ENCODE measurements at regions not wholly inside any gene's neighbourhood (a gene's known extent, or its start where the extent isn't known, plus 50 kb on each side); places are given as distances from the start of the nearest gene placed in this dataset.

- Mint-ChIP-seq H3K4me1 (no peaks in the 10 kb centered on the region), H3K36me3 (ENCODE audit: low read depth) (no peaks in the 10 kb centered on the region), H3K27ac (no peak overlapping the region), H3K4me3 (no peak overlapping the region), H3K27me3 (no peaks in the 10 kb centered on the region)
- H3K9me3 ChIP-seq (ENCODE audit: control insufficient read depth, low read length, poor library complexity, severe bottlenecking): no peaks in the 10 kb centered on the region
- ATAC-seq (no peak), DNase-seq (no peak)
Measured at GRCh38 chr5:28450997-28451396, 1412.6 kb upstream of the CDH9 start.

- no peaks in the 10 kb centered on the region for H3K27me3 Mint-ChIP-seq
- no peaks in the 10 kb centered on the region for H3K9me3 ChIP-seq (ENCODE audit: control insufficient read depth, low read length, poor library complexity, severe bottlenecking)
- ATAC-seq (no peak), DNase-seq (no peak)
- no peaks in the 10 kb centered on the region for H3K4me1 Mint-ChIP-seq
- no peak overlapping the region for H3K27ac Mint-ChIP-seq
- no peaks in the 10 kb centered on the region for H3K36me3 Mint-ChIP-seq (ENCODE audit: low read depth)
- H3K4me3 Mint-ChIP-seq: no peak overlapping the region
Measured at GRCh38 chr5:28448791-28449190, 1410.4 kb upstream of the CDH9 start.

- Mint-ChIP-seq H3K4me3 (no peak overlapping the region), H3K36me3 (ENCODE audit: low read depth) (no peaks in the 10 kb centered on the region), H3K4me1 (no peaks in the 10 kb centered on the region), H3K27ac (no peak overlapping the region), H3K27me3 (no peaks in the 10 kb centered on the region)
- no peaks in the 10 kb centered on the region for H3K9me3 ChIP-seq (ENCODE audit: control insufficient read depth, low read length, poor library complexity, severe bottlenecking)
- no peak for DNase-seq
- no peak for ATAC-seq
Measured at GRCh38 chr5:28430565-28431178, 1392.3 kb upstream of the CDH9 start.

GRCh38 chr5:28421141-28421540 is 1382.8 kb upstream of the CDH9 start:
- no peak for DNase-seq
- Mint-ChIP-seq H3K4me1 (no peaks in the 10 kb centered on the region), H3K27me3 (no peaks in the 10 kb centered on the region), H3K36me3 (ENCODE audit: low read depth) (no peaks in the 10 kb centered on the region), H3K4me3 (no peak overlapping the region), H3K27ac (no peak overlapping the region)
- H3K9me3 ChIP-seq (ENCODE audit: control insufficient read depth, low read length, poor library complexity, severe bottlenecking): no peaks in the 10 kb centered on the region
- ATAC-seq: no peak

- Mint-ChIP-seq H3K36me3 (ENCODE audit: low read depth) (no peaks in the 10 kb centered on the region), H3K27me3 (no peaks in the 10 kb centered on the region), H3K27ac (no peak overlapping the region), H3K4me1 (no peaks in the 10 kb centered on the region), H3K4me3 (no peak overlapping the region)
- DNase-seq (no peak), ATAC-seq (no peak)
- H3K9me3 ChIP-seq (ENCODE audit: control insufficient read depth, low read length, poor library complexity, severe bottlenecking): no peaks in the 10 kb centered on the region
Measured at GRCh38 chr5:28415791-28416443, 1377.5 kb upstream of the CDH9 start.

GRCh38 chr5:28414619-28415018 is 1376.2 kb upstream of the CDH9 start:
- H3K27ac Mint-ChIP-seq: no peak overlapping the region
- H3K27me3 Mint-ChIP-seq: no peaks in the 10 kb centered on the region
- H3K9me3 ChIP-seq (ENCODE audit: control insufficient read depth, low read length, poor library complexity, severe bottlenecking): no peaks in the 10 kb centered on the region
- H3K4me3 Mint-ChIP-seq: no peak overlapping the region
- ATAC-seq (no peak), DNase-seq (no peak)
- no peaks in the 10 kb centered on the region for H3K4me1 Mint-ChIP-seq
- no peaks in the 10 kb centered on the region for H3K36me3 Mint-ChIP-seq (ENCODE audit: low read depth)

GRCh38 chr5:28408651-28409050 is 1370.3 kb upstream of the CDH9 start:
- no peak for DNase-seq
- no peak overlapping the region for H3K27ac Mint-ChIP-seq
- no peaks in the 10 kb centered on the region for H3K4me1 Mint-ChIP-seq
- H3K4me3 Mint-ChIP-seq: no peak overlapping the region
- no peaks in the 10 kb centered on the region for H3K9me3 ChIP-seq (ENCODE audit: control insufficient read depth, low read length, poor library complexity, severe bottlenecking)
- H3K27me3 Mint-ChIP-seq: no peaks in the 10 kb centered on the region
- no peak for ATAC-seq
- no peaks in the 10 kb centered on the region for H3K36me3 Mint-ChIP-seq (ENCODE audit: low read depth)

GRCh38 chr5:28408186-28408585 is 1369.8 kb upstream of the CDH9 start:
- ATAC-seq (no peak), DNase-seq (no peak)
- H3K9me3 ChIP-seq (ENCODE audit: control insufficient read depth, low read length, poor library complexity, severe bottlenecking): no peaks in the 10 kb centered on the region
- no peak overlapping the region for H3K27ac Mint-ChIP-seq
- H3K4me3 Mint-ChIP-seq: no peak overlapping the region
- no peaks in the 10 kb centered on the region for H3K4me1 Mint-ChIP-seq
- H3K27me3 Mint-ChIP-seq: no peaks in the 10 kb centered on the region
- no peaks in the 10 kb centered on the region for H3K36me3 Mint-ChIP-seq (ENCODE audit: low read depth)

GRCh38 chr5:28404363-28405071 is 1366.1 kb upstream of the CDH9 start:
- no peaks in the 10 kb centered on the region for H3K36me3 Mint-ChIP-seq (ENCODE audit: low read depth)
- no peak overlapping the region for H3K4me3 Mint-ChIP-seq
- H3K27ac Mint-ChIP-seq: no peak overlapping the region
- ATAC-seq: no peak
- no peaks in the 10 kb centered on the region for H3K27me3 Mint-ChIP-seq
- no peaks in the 10 kb centered on the region for H3K9me3 ChIP-seq (ENCODE audit: control insufficient read depth, low read length, poor library complexity, severe bottlenecking)
- H3K4me1 Mint-ChIP-seq: no peaks in the 10 kb centered on the region
- DNase-seq: no peak

GRCh38 chr5:28403846-28404245 is 1365.5 kb upstream of the CDH9 start:
- no peak for DNase-seq
- Mint-ChIP-seq H3K36me3 (ENCODE audit: low read depth) (no peaks in the 10 kb centered on the region), H3K4me3 (no peak overlapping the region), H3K27ac (no peak overlapping the region), H3K4me1 (no peaks in the 10 kb centered on the region), H3K27me3 (no peaks in the 10 kb centered on the region)
- ATAC-seq: no peak
- no peaks in the 10 kb centered on the region for H3K9me3 ChIP-seq (ENCODE audit: control insufficient read depth, low read length, poor library complexity, severe bottlenecking)

GRCh38 chr5:28402590-28403301 is 1364.4 kb upstream of the CDH9 start:
- H3K36me3 Mint-ChIP-seq (ENCODE audit: low read depth): no peaks in the 10 kb centered on the region
- H3K4me3 Mint-ChIP-seq: no peak overlapping the region
- no peaks in the 10 kb centered on the region for H3K9me3 ChIP-seq (ENCODE audit: control insufficient read depth, low read length, poor library complexity, severe bottlenecking)
- no peaks in the 10 kb centered on the region for H3K4me1 Mint-ChIP-seq
- H3K27ac Mint-ChIP-seq: no peak overlapping the region
- H3K27me3 Mint-ChIP-seq: no peaks in the 10 kb centered on the region
- DNase-seq: no peak
- ATAC-seq: no peak

GRCh38 chr5:28400076-28400475 is 1361.7 kb upstream of the CDH9 start:
- no peaks in the 10 kb centered on the region for H3K9me3 ChIP-seq (ENCODE audit: control insufficient read depth, low read length, poor library complexity, severe bottlenecking)
- Mint-ChIP-seq H3K27ac (no peak overlapping the region), H3K27me3 (no peaks in the 10 kb centered on the region), H3K4me3 (no peak overlapping the region), H3K4me1 (no peaks in the 10 kb centered on the region), H3K36me3 (ENCODE audit: low read depth) (no peaks in the 10 kb centered on the region)
- no peak for DNase-seq
- ATAC-seq: no peak

- H3K9me3 ChIP-seq (ENCODE audit: control insufficient read depth, low read length, poor library complexity, severe bottlenecking): no peaks in the 10 kb centered on the region
- no peak overlapping the region for H3K27ac Mint-ChIP-seq
- no peaks in the 10 kb centered on the region for H3K36me3 Mint-ChIP-seq (ENCODE audit: low read depth)
- no peak overlapping the region for H3K4me3 Mint-ChIP-seq
- H3K27me3 Mint-ChIP-seq: no peaks in the 10 kb centered on the region
- DNase-seq (no peak), ATAC-seq (no peak)
- H3K4me1 Mint-ChIP-seq: no peaks in the 10 kb centered on the region
Measured at GRCh38 chr5:28399211-28399610, 1360.8 kb upstream of the CDH9 start.
